ENCODE measurements at regions not wholly inside any gene's neighbourhood (a gene's known extent, or its start where the extent isn't known, plus 50 kb on each side); places are given as distances from the start of the nearest gene placed in this dataset.

GRCh38 chr6:91521999-91522398, 935.1 kb upstream of the MAP3K7 start:
- Histone ChIP-seq H3K27ac (no peak overlapping the region), H3K9me3 (no peaks in the 10 kb centered on the region), H3K4me3 (no peak overlapping the region), H3K36me3 (no peaks in the 10 kb centered on the region), H3K27me3 (no peaks in the 10 kb centered on the region), H3K4me1 (no peaks in the 10 kb centered on the region)
- no peak for DNase-seq
- no peak for ATAC-seq
- no peak for TF ChIP-seq POLR2A (IDR thresholded peaks at IDR 0.05)
- TF ChIP-seq CTCF (IDR thresholded peaks at IDR 0.05): no peak
- intact Hi-C loops (cut with DNase I): no loop called here

GRCh38 chr6:91509711-91510110, 922.8 kb upstream of the MAP3K7 start:
- intact Hi-C loops (cut with DNase I): no loop called here
- Histone ChIP-seq H3K36me3 (no peaks in the 10 kb centered on the region), H3K4me1 (no peaks in the 10 kb centered on the region), H3K27ac (no peak overlapping the region), H3K4me3 (no peak overlapping the region), H3K27me3 (no peaks in the 10 kb centered on the region), H3K9me3 (no peaks in the 10 kb centered on the region)
- TF ChIP-seq CTCF (IDR thresholded peaks at IDR 0.05): no peak
- TF ChIP-seq POLR2A (IDR thresholded peaks at IDR 0.05): no peak
- 48% methylated on average over 2 of the region's 2 CpGs for WGBS (ENCODE audit: insufficient coverage, low coverage, low lambda C conversion rate, missing lambda C conversion rate)
- DNase-seq (no peak), ATAC-seq (no peak)

- H3K9me3 ChIP-seq: no peaks in the 10 kb centered on the region
- no peak overlapping the region for H3K4me3 ChIP-seq
- ATAC-seq (no peak), DNase-seq (no peak)
- WGBS (ENCODE audit: insufficient coverage, low coverage, low lambda C conversion rate, missing lambda C conversion rate): 52% methylated on average over 2 of the region's 2 CpGs
- TF ChIP-seq POLR2A (IDR thresholded peaks at IDR 0.05) (no peak), CTCF (IDR thresholded peaks at IDR 0.05) (no peak)
- H3K4me1 ChIP-seq: no peaks in the 10 kb centered on the region
- intact Hi-C loops (cut with DNase I): no loop called here
- H3K27me3 ChIP-seq: no peaks in the 10 kb centered on the region
- H3K27ac ChIP-seq: no peak overlapping the region
- H3K36me3 ChIP-seq: no peaks in the 10 kb centered on the region
Measured at GRCh38 chr6:91509039-91509438, 922.2 kb upstream of the MAP3K7 start.

DNA sequence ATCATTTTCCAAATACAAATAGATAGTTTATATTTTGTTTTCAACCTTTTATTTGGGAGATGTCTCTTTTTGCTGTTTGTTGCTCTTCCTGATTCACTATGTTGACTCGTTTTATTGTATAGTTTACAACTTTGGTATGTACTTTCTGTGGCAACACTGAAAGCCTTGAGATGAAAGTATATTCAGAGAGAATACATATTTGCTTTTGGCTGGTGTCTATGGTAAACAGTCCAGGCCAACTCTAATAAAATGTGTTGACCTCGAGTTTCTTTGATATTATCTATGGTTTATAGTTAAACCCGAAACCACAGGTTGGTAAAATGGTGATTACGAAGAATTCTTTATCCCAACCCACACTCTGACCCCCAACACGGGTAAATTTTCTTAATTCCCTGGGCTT, 919.6 kb upstream of the MAP3K7 start:
- ATAC-seq: no peak
- H3K4me3 ChIP-seq: no peak overlapping the region
- no peaks in the 10 kb centered on the region for H3K9me3 ChIP-seq
- 54% methylated on average over 5 of the region's 5 CpGs for WGBS (ENCODE audit: insufficient coverage, low coverage, low lambda C conversion rate, missing lambda C conversion rate)
- no peaks in the 10 kb centered on the region for H3K36me3 ChIP-seq
- no peaks in the 10 kb centered on the region for H3K27me3 ChIP-seq
- H3K4me1 ChIP-seq: no peaks in the 10 kb centered on the region
- intact Hi-C loops (cut with DNase I): no loop called here
- no peak overlapping the region for H3K27ac ChIP-seq
- DNase-seq: no peak
- TF ChIP-seq CTCF (IDR thresholded peaks at IDR 0.05) (no peak), POLR2A (IDR thresholded peaks at IDR 0.05) (no peak)

DNA sequence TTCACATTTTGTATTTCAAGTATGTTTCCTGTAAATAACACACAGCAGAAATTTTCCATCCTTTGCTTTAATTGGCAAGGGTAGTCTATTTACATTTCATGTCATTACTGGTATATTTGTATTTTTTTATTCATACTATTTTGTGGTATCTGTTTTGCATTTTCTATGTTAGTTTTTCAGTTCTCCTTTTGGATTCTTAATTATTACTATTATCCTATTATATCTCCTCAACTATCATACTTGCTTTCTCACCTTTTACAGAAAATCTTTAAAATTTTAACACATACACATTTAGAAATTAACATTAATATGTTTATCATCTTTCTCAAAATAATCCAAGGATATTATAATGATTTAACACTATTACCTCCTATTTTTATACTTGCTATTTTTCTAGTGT, 918.3 kb upstream of the MAP3K7 start:
- Histone ChIP-seq H3K9me3 (no peaks in the 10 kb centered on the region), H3K4me3 (no peak overlapping the region), H3K27me3 (no peaks in the 10 kb centered on the region), H3K36me3 (no peaks in the 10 kb centered on the region), H3K27ac (no peak overlapping the region), H3K4me1 (no peaks in the 10 kb centered on the region)
- DNase-seq (no peak), ATAC-seq (no peak)
- intact Hi-C loops (cut with DNase I): no loop called here
- no peak for TF ChIP-seq POLR2A (IDR thresholded peaks at IDR 0.05)
- no peak for TF ChIP-seq CTCF (IDR thresholded peaks at IDR 0.05)
